ENCODE measurements at regions not wholly inside any gene's neighbourhood (a gene's known extent, or its start where the extent isn't known, plus 50 kb on each side); places are given as distances from the start of the nearest gene placed in this dataset.
A peak's percentile ranks its signal among the peaks of the same experiment; 100 is the strongest.

GRCh38 chr2:52115750-52116149 lies 1083.8 kb upstream of the NRXN1 start:
- POLR2A ChIA-PET (ENCODE audit: unreplicated experiment), result no interaction called here
- intact Hi-C loops (cut with micrococcal nuclease; ENCODE audit: unreplicated experiment), result no loop called here
- DNase-seq, result no peak
- TF ChIP-seq CTCF (conservative IDR thresholded peaks at IDR 0.05), result no peak
- TF ChIP-seq EZH2 (IDR thresholded peaks at IDR 0.05; ENCODE audit: low read depth), result no peak
- H3K9me2 ChIP-seq (ENCODE audit: insufficient read depth), result no peaks in the 10 kb centered on the region
- no peak overlapping the region for H3K4me3 ChIP-seq
- H3K27me3 ChIP-seq (ENCODE audit: insufficient read depth, low read depth), result no peaks in the 10 kb centered on the region
- no TSS peak for BruUV-seq (replicated peaks)
- 0 out of 2 replicates have a peak, but pooled peaks cover 4% of the 10 kb centered on the region for H3K4me1 ChIP-seq (replicated peaks; ENCODE audit: insufficient read depth)
- CTCF ChIA-PET, result no interaction called here
- no peak overlapping the region for H3K27ac ChIP-seq
- no peaks in the 10 kb centered on the region for H3F3A ChIP-seq (ENCODE audit: insufficient read depth, low read depth)
- no peaks in the 10 kb centered on the region for H3K79me2 ChIP-seq (ENCODE audit: low read depth)
- H3K36me3 ChIP-seq (ENCODE audit: low read depth), result no peaks in the 10 kb centered on the region
- no peaks in the 10 kb centered on the region for H3K9me3 ChIP-seq (ENCODE audit: insufficient read depth, low read depth)
- no peak overlapping the region for H3K4me2 ChIP-seq
- H2AFZ ChIP-seq, result peak overlapping the region; percentile 6; the same call in 1 of the 2 replicates
- H4K20me1 ChIP-seq (ENCODE audit: insufficient read depth), result no peaks in the 10 kb centered on the region

DNA sequence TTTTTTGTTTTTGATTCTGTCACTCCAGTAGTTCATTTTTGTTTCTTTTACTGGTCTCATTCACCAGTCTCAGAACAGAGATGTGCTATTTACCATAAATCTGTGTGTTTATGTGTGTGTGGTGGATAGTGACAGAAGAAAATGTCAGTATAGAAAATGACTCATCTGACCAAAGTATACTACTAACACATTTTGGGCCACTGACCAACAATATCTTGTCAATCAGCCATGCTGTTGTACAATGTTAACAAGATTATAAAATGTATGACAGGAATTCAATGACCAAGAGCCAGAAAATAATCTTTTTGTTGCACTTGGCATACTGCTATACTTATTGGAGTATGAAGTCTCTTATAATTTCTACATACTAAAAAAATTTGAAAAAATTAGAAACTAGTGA lies 1081.4 kb upstream of the NRXN1 start:
- Histone ChIP-seq H3K9me3 (ENCODE audit: insufficient read depth, low read depth) (no peaks in the 10 kb centered on the region), H3K4me2 (no peak overlapping the region), H3K79me2 (ENCODE audit: low read depth) (no peaks in the 10 kb centered on the region), H3K36me3 (ENCODE audit: low read depth) (no peaks in the 10 kb centered on the region), H3K27me3 (ENCODE audit: insufficient read depth, low read depth) (no peaks in the 10 kb centered on the region), H2AFZ (no peak overlapping the region), H4K20me1 (ENCODE audit: insufficient read depth) (no peaks in the 10 kb centered on the region), H3K4me3 (no peak overlapping the region), H3K4me1 (replicated peaks; ENCODE audit: insufficient read depth) (0 out of 2 replicates have a peak, but pooled peaks cover 4% of the 10 kb centered on the region), H3K27ac (no peak overlapping the region), H3K9me2 (ENCODE audit: insufficient read depth) (no peaks in the 10 kb centered on the region), H3F3A (ENCODE audit: insufficient read depth, low read depth) (no peaks in the 10 kb centered on the region)
- intact Hi-C loops (cut with micrococcal nuclease; ENCODE audit: unreplicated experiment), result no loop called here
- ChIA-PET CTCF (no interaction called here), POLR2A (ENCODE audit: unreplicated experiment) (no interaction called here)
- DNase-seq, result no peak
- no peak for TF ChIP-seq CTCF (conservative IDR thresholded peaks at IDR 0.05)
- no peak for TF ChIP-seq EZH2 (IDR thresholded peaks at IDR 0.05; ENCODE audit: low read depth)
- BruUV-seq (replicated peaks), result no TSS peak

DNA sequence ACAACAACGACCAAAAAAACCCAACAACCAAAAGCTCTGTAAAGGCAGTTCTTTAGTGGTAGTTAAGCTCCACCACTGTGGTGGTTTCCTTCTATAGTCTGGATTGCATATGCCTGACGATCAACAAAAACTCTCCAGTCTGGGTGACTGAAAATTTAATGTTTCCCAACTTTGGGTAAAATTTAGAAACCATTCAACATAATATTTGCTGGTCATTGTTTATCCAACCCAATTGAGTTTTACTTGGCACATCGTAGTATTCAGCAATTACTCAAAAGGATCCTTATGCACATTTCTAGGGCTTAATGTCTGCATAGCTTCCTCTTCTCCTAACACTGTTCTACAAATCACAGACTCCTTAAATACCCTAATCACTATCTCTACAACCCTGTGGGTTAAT lies 1080.2 kb upstream of the NRXN1 start:
- H4K20me1 ChIP-seq (ENCODE audit: insufficient read depth), result no peaks in the 10 kb centered on the region
- BruUV-seq (replicated peaks), result no TSS peak
- H3K27ac ChIP-seq, result no peak overlapping the region
- 0 out of 2 replicates have a peak, but pooled peaks cover 4% of the 10 kb centered on the region for H3K4me1 ChIP-seq (replicated peaks; ENCODE audit: insufficient read depth)
- CTCF ChIA-PET, result no interaction called here
- no peaks in the 10 kb centered on the region for H3K9me3 ChIP-seq (ENCODE audit: insufficient read depth, low read depth)
- no peak overlapping the region for H3K4me3 ChIP-seq
- H3K9me2 ChIP-seq (ENCODE audit: insufficient read depth), result no peaks in the 10 kb centered on the region
- DNase-seq, result no peak
- intact Hi-C loops (cut with micrococcal nuclease; ENCODE audit: unreplicated experiment), result no loop called here
- POLR2A ChIA-PET (ENCODE audit: unreplicated experiment), result interaction anchor here (0.7 kb wide), 1 partner anchor 165 kb away, joined by 7 read pairs; no protein-coding TSS in a partner anchor
- H3F3A ChIP-seq (ENCODE audit: insufficient read depth, low read depth), result no peaks in the 10 kb centered on the region
- no peaks in the 10 kb centered on the region for H3K79me2 ChIP-seq (ENCODE audit: low read depth)
- no peaks in the 10 kb centered on the region for H3K27me3 ChIP-seq (ENCODE audit: insufficient read depth, low read depth)
- no peak overlapping the region for H2AFZ ChIP-seq
- H3K36me3 ChIP-seq (ENCODE audit: low read depth), result no peaks in the 10 kb centered on the region
- no peak overlapping the region for H3K4me2 ChIP-seq
- no peak for TF ChIP-seq CTCF (conservative IDR thresholded peaks at IDR 0.05)
- no peak for TF ChIP-seq EZH2 (IDR thresholded peaks at IDR 0.05; ENCODE audit: low read depth)

Data from PC-9 (cell line).